Spleen (tissue), 7 donors: ENCODE measurements at regions not wholly inside any gene's neighbourhood (a gene's known extent, or its start where the extent isn't known, plus 50 kb on each side); places are given as distances from the start of the nearest gene placed in this dataset.

Source experiments
- CTCF ChIP-seq, 11 experiments: fragments of 200-600 bp in 7 of 11; fragments of 450-650 bp in 4 of 11; sonication (generic) in 4 of 11; IDR thresholded peaks in 8 of 11; conservative IDR thresholded peaks in 3 of 11; 1 replicate in 7 of 11; 2 replicates in 4 of 11; pipeline versions ENCODE4 v1.4.0 to v1.8.0; 2016 to 2021; ENCODE audit warnings: antibody characterized with exemption in 11 of 11, inconsistent platforms in 4 of 11, mild to moderate bottlenecking in 1 of 11
- POLR2A ChIP-seq, 3 donors: fragments of 450-650 bp; IDR thresholded peaks; one replicate each; pipeline ENCODE4 v1.5.1; 2017; ENCODE audit warnings: antibody characterized with exemption in 3 of 3, mild to moderate bottlenecking in 1 of 3
- POLR2AphosphoS5 ChIP-seq, 3 donors: sonication (generic); formaldehyde crosslinking; IDR thresholded peaks; one replicate each; pipeline ENCODE4 v1.5.1; 2017; ENCODE audit warnings: antibody characterized with exemption in 3 of 3
- donor health status: DM: no; HTN: no; CAD: no; lungs with moderate emphysema.
- donor health status: DM: no; HTN: no; CAD: no.
- donor health status: DM: no; HTN: no; CAD: no.

DNA sequence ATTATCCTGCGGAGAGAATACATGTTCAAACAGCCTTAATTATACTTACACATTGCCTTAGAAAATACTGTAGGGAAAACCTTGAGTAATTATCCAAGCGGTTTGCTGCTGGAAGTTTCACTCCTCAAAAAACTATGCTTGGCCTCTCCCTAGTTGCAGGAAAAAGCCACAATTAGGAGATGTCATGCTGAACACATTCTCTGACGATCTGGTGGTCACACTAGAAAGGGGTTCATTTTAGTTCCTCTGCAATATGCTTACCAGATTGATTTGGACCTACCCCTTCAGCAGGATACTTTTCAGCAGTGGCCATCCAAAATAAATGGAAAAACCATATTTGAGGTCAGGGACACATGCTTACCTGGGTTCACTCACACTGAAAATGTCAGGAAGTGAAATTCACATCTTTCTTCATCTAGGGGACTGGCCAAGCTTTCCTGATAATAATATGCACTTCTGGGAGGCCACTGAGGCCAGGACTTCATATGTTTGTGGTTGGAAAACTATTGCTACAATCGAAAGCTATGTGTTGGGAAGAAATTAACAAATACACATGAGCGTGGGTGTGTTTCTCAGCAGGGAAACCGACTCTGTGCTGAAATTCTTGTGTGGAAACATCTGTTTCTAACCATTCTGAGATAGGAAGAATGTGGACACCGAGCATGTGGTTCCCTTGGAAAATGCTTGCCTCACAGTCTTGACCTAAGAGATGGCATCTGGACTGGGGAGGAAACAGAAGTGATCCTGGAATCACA is 68.8 kb downstream of the ATXN3L start:
- no peak for TF ChIP-seq CTCF (IDR thresholded peaks at IDR 0.05 in 8 of 11, conservative IDR thresholded peaks at IDR 0.05 in 3 of 11)
- TF ChIP-seq POLR2AphosphoS5 (IDR thresholded peaks at IDR 0.05): peak in 1 of 3 donors; percentile 45
- TF ChIP-seq POLR2A (IDR thresholded peaks at IDR 0.05): no peak
